GM21526 (cell line): ENCODE measurements at regions not wholly inside any gene's neighbourhood (a gene's known extent, or its start where the extent isn't known, plus 50 kb on each side); places are given as distances from the start of the nearest gene placed in this dataset.

Experiments
- ATAC-seq: cut with Tn5 transposase; IDR thresholded peaks from one replicate; pipeline ENCODE4 v1.9.1; 2021; ENCODE audit warnings: moderate library complexity; ENCODE audit not compliant: unreplicated experiment, low FRiP score

DNA sequence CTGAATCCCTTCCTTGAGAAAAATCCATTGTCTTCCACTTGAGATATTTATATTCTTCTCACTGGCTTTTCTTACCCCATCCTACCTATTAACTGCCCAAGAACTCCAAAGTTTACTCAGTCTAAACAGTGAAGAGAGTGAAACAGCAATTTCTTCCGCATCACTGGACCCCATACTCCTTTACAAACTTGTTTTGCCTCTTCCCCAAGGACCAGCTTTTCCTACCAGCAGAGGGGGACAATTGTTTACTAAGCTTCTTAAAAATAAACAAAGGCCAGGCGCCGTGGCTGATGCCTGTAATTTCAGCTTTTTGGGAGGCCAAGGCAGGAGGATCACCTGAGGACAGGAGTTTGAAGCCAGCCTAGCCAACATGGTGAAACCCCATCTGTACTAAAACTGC is 52.0 kb downstream of the LRATD1 start:
- ATAC-seq, result no peak

GRCh38 chr2:14690926-14691325 is 58.4 kb downstream of the LRATD1 start:
- ATAC-seq, result no peak

DNA sequence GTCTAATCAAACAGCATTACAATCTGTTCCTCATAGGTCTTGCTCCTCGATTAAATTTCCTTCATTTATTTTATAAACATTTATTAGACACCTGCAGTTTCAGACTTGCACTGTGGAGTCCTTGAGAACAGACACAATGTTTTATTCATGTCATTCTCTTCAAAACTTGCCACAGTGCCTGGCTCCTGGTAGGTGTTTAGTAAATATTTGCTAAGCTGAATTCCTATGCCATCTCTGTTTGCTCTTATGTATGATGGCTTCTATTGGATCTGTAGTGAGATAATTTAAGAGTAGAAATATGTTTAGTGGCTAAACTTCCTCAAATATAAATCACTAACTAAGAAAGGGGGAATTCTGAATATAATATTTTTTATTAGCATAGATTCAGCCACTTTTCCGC is 61.4 kb downstream of the LRATD1 start:
- ATAC-seq, result no peak

GRCh38 chr2:14700753-14701152 is 68.2 kb downstream of the LRATD1 start:
- ATAC-seq, result no peak

GRCh38 chr2:14702258-14702657 is 69.7 kb downstream of the LRATD1 start:
- no peak for ATAC-seq

- ATAC-seq, result no peak
These were observed 73.7 kb downstream of the LRATD1 start for GRCh38 chr2:14706201-14706600.

GRCh38 chr2:14712111-14712510 is 79.6 kb downstream of the LRATD1 start:
- no peak for ATAC-seq

DNA sequence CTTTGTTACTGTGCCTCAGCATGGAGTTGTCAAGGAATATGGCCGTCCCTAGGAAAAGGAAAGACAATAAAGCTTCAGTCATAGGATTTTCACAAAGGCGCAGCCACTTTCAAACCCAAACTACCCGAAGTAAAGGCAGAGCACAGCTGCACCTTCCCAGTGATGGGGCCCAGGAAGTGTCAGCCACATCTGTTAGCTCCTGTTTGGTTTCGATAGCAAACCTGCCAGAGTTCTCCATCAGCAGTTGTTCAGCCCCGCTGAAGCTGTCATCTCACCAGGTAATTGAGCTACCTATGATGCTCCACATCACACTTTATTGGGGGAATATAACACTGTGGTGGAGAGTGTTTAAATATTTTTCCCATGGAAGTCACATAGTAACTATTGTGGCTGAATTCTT is 80.7 kb downstream of the LRATD1 start:
- no peak for ATAC-seq

- ATAC-seq, result no peak
These were observed 83.1 kb downstream of the LRATD1 start for GRCh38 chr2:14715600-14715999.

GRCh38 chr2:14716319-14716718 is 83.8 kb downstream of the LRATD1 start:
- ATAC-seq, result no peak

GRCh38 chr2:14717131-14717530 is 84.6 kb downstream of the LRATD1 start:
- no peak for ATAC-seq

- no peak for ATAC-seq
These were observed 87.8 kb downstream of the LRATD1 start for GRCh38 chr2:14720319-14720718.

- ATAC-seq, result no peak
These were observed 88.2 kb downstream of the LRATD1 start for GRCh38 chr2:14720739-14721138.

- ATAC-seq, result no peak
These were observed 90.5 kb downstream of the LRATD1 start for GRCh38 chr2:14722904-14723570.

- ATAC-seq, result no peak
These were observed 91.2 kb downstream of the LRATD1 start for GRCh38 chr2:14723684-14724083.

DNA sequence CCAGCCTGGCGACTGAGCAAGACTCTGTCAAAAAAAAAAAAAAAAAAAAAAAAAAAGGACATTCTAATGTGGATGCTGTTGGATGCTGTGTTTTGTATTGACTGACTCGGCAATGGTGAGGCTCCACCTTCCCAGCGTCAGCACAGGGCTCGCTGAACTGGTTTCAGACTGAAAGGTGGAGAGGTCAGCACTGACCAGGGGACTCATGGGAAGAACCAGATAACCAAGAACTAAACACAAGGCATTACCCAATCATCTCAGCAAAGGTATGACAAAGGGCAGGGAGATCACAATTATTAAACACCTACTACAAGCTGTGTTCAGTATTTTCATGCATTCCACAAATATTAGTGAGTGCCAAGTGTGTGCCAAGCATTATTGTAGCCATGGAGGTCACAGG is 103.2 kb downstream of the LRATD1 start:
- ATAC-seq, result no peak

DNA sequence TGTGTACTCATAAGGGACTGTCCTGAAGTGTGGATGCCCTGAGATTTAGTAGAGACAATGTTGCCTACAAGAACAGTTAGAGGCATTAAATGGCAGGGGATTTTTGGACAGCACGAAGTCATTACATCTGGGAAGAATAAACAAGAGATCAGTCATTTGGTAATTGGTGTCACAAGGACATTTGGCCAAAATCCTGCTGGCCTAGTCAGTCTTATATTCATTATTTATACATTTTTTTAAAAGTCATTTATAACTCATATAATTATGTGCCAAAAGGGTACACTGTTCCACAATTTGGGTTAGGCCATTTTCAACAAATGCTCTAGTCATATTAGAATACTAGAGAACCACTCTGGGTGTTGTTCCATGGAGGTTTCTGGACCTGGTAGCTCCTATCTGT is 104.7 kb downstream of the LRATD1 start:
- no peak for ATAC-seq

- ATAC-seq, result no peak
These were observed 111.3 kb downstream of the LRATD1 start for GRCh38 chr2:14743861-14744260.

GRCh38 chr2:14745288-14746076 is 113.0 kb downstream of the LRATD1 start:
- ATAC-seq, result no peak

- no peak for ATAC-seq
These were observed 113.6 kb downstream of the LRATD1 start for GRCh38 chr2:14746133-14746532.

GRCh38 chr2:14747447-14747846 is 114.9 kb downstream of the LRATD1 start:
- no peak for ATAC-seq

- ATAC-seq, result no peak
These were observed 117.4 kb downstream of the LRATD1 start for GRCh38 chr2:14749884-14750283.
